HG03159 (cell line): ENCODE measurements at regions not wholly inside any gene's neighbourhood (a gene's known extent, or its start where the extent isn't known, plus 50 kb on each side); places are given as distances from the start of the nearest gene placed in this dataset.

Experiments used
- ATAC-seq: cut with Tn5 transposase; IDR thresholded peaks from one replicate; pipeline ENCODE4 v1.9.1; 2021; ENCODE audit warnings: mild to moderate bottlenecking, moderate library complexity; ENCODE audit not compliant: unreplicated experiment

DNA sequence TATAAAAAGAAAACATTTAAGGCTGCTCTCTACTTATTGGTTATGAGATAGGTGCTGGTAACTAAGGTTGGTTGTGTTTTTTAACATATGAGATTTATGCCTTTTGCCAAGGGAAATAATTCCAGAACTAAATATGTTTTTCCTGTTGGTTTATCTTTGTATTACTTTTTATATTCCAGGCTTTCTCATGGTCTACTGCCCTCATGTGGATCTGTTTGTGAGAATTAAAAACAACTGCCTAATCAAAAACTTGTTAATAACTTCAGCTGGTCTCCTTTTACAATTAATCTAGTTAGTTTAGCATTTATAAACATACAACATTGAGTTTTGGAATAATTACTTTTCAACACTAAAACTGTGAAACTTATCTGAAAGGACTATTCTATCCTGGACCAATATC lies 1208.3 kb downstream of the ADGRL3 start:
- no peak for ATAC-seq

DNA sequence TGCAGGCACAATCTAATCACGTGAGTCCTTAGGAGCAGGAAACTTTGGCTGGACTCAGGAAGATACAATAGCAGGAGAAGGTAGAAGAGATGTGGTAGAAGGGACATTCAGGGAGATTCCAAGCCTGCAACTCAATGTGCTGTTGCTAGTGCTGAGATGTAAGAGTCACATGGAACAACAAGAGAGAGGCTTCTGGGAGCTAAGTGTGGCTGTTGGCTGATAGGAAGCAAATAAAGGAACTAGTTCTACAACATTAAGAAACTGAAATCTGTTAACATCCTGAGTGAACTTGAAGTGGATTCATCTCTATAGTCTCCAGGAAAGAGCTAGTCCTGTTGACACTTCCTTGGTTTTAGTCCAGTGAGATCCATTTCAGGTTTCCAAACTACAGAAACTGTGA lies 1207.4 kb downstream of the ADGRL3 start:
- no peak for ATAC-seq

DNA sequence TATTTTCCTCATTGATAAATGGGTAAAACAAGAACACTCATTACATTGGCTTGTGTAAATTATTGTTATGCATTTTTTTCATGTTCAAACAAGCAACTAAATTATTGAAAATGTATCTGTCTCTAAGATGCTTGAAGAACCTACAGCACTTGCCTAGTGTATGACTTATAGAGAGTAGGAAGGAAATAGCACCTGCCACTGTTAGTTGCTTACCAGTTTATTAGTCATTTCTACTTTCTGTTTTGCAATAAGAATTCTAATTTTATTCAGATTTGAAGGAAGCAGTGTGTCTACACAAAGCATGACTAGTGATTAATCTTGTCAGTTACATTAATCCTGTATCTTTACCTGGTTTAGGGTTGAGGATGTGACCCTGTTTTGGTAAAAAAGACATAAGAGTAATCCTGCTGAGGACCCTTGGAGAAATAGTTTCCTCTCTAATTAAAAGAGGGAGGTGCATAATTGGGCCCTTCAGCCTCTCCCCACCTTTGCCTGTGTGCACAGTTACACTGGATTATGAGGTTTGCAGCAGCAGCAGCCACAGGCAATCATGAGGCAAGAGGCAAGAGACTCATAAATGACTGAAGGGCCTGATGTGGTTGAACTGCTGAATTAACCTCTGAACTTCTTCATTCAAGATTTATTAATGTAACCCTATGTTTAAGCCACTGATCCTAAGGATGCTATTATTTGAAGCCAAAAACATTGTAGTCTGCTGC lies 1202.1 kb downstream of the ADGRL3 start:
- no peak for ATAC-seq

DNA sequence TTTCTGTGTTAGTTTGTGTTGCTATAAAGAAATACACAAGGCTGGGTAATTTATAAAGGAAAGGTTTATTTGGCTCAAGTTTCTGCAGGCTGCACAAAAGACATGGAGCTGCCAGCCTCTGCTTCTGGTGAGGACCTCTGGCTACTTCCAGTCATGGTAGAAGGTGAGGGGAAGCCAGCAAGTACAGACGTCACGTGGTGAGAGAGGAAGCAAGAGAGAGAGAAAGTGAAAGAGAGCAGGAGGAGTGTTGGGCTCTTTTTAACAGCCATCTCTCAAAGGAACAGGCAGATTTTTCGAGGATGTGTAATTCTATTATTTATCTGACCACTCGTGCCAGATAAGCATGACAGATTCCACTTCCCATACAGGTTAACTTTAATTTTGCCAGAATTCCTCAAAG lies 1199.1 kb downstream of the ADGRL3 start:
- ATAC-seq, result no peak

DNA sequence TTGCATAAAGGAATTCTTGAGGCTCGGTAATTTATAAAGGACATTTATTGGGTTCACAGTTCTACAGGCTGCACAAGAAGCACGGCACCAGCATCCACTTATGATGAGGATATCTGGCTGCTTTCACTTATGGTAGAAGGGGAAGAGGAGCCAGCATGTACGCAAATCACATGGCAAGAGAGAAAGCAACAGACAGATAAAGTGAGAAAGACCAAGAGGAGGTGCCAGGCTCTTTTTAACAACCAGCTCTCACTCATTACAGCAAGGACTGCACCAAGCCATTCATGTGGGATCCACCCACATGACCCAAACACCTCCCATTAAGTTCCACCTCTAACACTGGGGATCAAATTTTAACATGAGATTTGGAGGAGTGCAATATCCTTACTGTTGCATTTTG lies 1198.2 kb downstream of the ADGRL3 start:
- ATAC-seq, result no peak

DNA sequence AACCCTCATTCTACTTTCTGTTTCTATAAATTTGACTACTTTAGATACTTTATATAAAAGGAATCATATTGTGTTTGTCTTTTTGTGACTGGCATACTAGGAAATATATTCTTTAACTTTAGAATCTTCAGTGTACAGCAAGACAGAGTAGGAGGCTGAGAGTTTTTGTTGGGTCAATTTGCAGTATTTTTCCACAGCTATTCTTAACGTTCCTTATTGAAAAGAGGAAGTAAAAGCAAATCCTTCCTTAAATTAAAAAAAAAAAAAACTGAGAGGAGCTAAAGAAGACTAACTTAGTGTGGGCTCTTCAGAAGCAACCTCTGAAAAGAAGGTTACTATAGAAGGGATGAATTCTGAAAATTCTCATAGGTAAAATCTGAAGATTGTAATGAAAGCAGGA lies 1194.6 kb downstream of the ADGRL3 start:
- ATAC-seq, result no peak

DNA sequence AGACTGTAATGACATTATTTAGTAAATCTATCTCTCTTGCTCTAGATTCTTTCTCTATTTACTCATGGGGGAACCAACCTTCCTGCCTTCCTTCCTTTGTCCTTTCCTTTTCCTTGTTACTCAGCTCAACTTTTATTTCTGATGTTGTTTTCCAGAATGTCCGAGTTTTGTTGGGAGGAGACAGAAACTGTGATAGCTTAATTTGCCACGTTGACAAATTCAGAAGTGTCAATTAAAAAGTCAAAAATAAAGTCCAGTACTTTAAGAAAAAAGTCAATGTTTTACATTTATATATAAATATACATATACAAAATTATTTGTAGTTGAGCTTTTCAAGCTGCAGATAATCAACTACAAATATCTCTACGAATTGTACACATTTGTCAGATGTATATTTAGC lies 1187.7 kb downstream of the ADGRL3 start:
- ATAC-seq, result no peak

DNA sequence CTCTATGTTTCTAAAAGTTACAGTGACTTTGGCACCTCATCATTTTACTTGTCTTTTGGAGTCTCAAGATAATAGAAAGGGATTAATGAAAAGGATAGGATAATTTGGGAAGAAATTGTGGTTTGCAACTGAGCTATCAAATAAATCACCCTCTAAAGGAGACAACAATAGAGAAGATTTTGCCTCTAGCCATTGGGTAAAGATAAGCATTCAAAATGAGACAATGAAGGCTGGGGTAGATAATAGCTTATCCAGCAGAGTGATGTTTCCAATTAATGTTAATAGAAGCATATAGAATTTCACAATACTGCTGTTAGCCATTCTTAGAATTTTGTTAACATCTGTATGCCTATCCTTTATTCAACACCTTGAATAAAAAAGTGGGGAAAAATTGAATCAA lies 1177.6 kb downstream of the ADGRL3 start:
- ATAC-seq, result no peak

DNA sequence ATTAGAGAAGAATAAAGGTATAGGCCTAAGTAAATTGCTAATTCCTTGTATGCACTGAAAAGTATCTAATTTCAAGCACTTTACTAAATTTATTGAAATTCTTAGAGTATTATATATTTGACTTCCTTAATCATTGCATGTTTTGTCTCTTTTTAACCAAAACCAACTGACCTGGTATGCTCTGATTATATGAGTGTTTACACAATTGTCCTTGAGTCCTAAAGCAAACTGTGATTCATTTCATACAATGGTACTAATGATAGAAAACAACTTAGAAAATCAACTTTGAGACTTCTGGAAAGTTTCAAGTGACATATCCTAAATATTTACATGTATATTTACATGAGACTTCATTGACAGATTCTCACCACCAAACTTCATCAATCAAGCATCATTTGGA lies 1177.1 kb downstream of the ADGRL3 start:
- no peak for ATAC-seq

DNA sequence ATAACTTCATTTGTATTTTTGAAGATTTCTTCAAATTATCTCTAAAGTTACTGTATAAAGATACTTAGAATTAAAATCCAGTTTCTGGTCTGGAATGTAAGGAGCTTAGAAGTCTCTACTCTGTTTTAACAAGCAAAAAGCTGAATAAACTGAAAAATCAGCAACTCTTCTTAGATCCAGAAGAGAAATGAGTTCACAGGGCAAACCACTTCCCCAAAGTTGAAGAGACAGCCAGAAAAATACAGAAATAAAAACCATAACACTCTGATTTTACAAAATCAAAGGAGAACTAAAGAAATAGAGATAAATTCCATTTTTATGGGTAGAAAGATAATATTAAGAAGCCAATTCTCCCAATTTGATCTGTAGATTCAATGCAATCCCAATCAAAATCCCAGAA lies 1166.8 kb downstream of the ADGRL3 start:
- no peak for ATAC-seq

DNA sequence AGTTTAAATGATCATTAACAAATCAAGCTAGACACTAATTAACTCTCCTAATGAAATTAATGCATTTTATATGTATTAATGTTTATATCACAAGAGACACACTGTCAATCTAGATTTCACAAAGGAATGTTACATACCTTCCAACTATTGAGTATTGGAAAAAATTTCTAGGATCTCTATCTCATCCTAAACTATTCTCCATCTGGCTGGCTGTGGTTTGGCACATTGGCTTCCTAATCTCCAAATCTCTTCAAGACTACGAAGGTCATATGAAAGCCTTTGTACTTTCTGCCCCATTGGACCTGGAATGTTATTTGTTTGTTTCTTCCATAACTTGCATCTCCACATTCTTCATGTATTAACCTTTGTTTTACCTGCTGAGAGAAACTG lies 1160.0 kb downstream of the ADGRL3 start:
- no peak for ATAC-seq

DNA sequence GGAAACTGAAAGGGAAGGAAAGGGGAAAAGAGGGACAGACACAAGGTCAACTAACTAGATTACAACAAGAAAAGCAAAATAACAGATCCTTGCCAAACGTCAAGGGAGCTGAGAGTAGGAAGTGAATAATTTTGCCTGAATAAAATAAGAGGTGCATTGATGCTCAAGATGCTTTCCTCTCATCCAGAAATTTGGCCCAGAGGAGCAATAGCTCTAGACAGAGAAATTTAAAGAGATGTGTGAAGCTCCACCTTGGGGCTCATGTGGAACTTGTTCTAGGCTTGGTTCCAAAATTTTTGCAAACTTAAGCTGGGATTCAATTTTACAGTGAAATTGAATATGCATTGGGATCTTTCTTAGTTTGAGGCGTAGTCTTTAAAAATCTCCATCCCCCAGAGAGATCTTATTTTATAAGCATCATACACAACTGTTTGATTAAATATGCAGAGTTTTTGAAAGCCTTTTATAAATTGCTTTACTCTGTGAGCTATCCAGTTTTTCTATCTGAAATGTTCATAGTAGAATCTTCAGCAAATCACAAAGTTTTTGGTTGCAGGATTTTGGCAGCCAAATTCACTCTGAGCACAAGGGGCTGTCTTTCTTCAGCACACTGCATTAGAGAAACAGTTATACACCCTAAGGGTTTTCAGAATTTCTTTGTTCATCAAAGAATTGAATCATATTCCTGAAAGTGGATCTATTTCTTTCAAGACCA lies 1159.5 kb downstream of the ADGRL3 start:
- ATAC-seq, result no peak

DNA sequence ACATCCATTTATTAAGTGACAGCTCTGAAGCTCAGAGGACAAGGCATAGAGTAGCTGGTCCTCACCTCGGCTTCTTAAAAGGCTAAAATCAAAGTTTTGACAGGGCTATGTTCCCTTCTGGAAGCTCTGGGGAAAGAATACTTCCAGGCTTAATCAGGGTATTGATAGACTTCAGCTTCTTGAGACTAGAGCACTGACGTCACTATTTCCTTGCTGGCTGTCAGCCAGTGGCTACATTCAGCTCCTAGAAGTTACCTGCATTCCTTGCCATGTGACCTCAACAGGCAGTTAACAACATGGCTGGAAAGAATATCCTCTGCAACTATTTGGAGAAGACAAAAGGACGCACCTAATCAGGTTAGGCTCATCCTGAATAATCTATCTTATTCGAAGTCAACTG lies 1144.8 kb downstream of the ADGRL3 start:
- no peak for ATAC-seq

DNA sequence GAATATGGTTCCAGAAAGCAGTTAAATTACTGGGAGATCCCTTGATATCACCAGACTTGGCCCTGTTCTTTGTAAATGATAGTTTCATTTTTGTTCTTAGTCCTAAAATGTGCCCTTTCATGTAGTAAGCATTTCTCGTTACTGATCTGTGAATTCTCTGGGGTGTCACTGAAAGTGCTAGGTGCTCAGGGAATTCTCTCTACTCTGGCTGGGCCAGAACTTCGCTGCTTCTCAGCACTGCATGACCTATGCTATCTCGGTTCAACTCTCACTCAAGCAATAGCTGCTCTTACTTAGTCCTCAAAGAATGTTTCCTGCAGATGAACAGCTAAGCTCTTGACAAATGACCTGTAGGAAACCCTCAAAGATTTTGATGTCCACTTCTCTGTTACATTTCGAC lies 1144.3 kb downstream of the ADGRL3 start:
- ATAC-seq, result no peak

DNA sequence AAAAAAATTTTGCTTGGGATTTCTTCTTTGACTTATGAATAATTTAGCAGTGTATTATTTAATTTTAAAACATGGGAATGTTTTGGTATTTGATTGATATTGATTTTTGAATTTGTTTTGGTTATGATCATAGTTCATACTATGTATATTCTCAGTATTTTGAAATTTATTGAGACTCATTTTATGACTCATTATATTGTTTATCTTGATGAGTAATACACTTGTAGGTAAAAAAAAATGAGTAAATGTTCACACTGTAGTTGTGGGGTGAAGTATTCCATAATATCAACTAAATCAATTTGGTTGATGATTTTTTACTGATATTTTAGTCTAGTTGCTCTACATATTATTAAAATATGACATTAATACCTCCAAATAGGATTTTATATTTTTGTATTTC lies 1142.2 kb downstream of the ADGRL3 start:
- no peak for ATAC-seq

DNA sequence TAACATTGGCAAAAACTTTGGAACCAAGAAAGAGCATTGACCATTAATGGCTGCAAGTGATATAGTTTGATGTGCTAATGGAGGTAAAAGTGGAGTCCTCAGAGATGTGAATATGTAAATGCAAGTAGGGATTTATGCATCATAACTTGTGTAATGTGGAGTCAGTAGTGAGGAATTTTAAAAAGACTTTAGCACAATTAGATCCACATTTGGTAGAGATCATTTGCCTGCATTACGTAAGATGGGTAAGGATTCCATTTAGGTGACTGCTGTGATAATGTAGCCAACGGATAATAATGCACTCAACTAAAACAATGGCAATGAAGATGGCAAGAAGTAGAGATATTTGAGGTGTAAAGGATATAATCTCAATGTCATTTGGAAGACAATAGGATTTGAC lies 1128.4 kb downstream of the ADGRL3 start:
- no peak for ATAC-seq

DNA sequence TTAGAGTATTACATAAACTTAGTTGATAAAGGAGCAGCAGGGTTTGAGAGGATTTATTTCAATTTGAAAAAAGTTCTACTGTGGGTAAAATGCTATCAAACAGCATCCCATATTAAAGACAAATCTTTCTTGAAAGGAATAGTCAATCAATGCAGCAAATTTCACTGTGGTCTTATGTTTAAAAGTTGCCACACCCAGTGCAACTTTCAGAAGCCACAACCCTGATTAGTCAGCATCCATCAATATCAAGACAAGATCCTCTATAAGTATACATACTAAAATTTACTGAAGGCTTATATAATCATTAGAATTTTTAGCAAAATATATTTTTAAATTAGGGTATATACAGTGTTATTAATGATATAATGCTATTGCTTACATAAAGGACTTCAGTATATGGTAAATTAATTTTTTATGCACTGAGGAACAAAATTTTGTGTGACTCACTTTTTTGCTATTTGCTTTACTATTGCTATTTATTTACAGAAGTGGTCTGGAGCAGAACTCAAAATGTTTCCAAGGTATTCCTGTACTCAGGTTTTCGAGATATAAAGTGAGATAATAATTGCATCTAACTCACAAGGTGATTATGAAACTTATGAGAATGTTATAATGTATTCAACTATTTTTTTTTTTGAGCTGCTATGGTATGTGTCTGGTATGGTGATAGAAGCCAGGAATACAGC lies 1127.6 kb downstream of the ADGRL3 start:
- ATAC-seq, result no peak

DNA sequence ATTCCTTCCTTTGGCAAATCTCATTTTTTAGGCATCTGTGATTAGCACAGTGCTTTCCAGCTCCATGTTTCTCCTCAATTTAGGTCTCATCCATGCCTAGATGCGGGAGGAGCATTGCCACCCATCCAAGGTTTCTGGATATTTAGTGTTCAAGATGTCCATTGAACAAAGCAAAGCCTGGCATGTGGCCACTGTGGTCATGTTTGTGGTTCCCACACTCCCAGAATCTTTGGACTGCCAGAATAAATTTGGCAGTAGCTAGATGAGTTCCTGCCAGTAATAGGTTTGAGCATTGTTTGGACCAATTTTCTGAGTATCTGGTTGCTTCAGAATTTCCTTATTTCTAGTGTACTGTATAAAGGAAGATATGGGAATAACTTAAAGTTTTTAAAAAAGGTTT lies 1124.1 kb downstream of the ADGRL3 start:
- ATAC-seq, result no peak

DNA sequence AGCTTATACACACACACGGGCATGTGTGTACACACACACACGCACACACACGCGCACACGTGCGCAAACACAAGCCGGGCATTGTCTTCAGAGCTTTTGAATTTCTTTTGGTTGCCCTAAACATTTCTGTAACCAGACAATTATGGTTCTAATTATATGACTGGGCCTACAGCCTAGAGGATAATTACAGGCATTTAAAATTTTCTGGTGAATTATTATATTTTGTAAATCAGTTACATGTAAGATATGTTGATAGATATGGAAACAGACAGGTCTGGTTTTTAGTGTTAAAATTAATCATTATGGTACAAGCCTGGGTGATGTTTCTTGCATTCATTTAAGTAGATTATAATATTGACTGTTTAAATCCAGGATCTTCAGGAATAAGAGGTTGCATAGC lies 1120.5 kb downstream of the ADGRL3 start:
- no peak for ATAC-seq

DNA sequence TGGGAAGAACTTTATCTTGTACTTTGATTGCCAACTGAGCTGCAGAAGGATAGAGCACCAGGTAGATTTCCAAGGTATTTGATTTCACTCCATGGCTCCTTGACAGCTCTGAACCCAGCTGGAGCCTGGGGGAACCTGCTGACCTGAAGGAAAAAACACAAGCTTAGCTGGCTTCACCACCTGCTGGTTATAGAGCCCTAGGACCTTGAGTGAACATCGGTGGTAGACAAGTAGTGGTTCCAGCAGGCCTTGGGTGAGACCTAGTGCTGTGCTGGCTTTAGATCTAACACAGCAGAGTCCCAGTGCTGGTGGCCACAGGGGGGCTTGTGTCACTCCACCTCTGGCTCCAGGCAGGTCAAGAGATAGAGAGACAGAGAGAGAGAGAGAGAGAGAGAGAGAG lies 1102.6 kb downstream of the ADGRL3 start:
- ATAC-seq, result no peak

DNA sequence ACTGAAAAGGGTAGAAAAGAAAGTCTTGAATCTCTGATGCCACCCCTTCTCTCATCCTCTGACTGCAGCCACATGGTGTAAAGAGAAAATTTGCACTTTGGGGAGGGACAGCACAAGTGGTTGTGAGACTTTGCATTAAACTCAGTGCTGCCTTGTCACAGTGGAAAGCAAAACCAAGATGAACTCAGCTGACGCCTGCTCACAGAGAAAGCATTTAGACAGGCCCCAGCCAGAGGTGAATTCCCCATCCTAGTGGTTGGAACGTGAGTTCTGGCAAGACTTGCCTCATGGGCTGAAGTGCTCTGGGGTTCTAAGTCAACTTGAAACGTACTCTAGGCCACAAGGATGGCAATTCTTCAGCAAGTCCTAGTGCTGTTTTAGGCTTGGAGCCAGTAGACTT lies 1101.4 kb downstream of the ADGRL3 start:
- ATAC-seq, result no peak

DNA sequence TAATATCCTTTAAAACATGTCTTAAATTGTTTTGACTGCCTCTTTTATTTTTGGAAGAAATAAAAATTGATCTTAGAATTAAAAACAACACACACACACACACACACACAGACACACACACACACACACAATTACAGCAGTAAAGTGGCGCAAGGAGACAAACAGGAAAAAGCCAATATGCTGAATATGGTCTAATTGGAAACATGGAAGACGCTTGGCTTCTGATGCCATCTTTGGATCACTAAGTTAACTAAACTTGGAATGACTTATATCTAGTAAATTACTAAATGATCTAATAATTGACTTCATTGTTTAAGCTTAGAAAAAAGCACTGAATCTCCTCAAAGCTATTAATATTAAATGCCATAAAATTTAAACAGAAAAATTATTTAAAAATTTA lies 1093.4 kb downstream of the ADGRL3 start:
- no peak for ATAC-seq
